Body of pancreas (tissue), 4 donors: ENCODE measurements at regions not wholly inside any gene's neighbourhood (a gene's known extent, or its start where the extent isn't known, plus 50 kb on each side); places are given as distances from the start of the nearest gene placed in this dataset.
A peak's percentile ranks its signal among the peaks of the same experiment; 100 is the strongest.
"Not testable (repeated sequence)": the region's sequence is repeated elsewhere in the genome, so short reads cannot be mapped to it uniquely, and the experiment has no call there.

Experiments
- ATAC-seq: fragments of 150-250 bp; one replicate; pipeline ENCODE4 v1.9.1; 2016
- DNase-seq, 4 donors: peaks; one replicate each; pipeline ENCODE4 v3.0.0-alpha.2; 2019
- H3K27ac ChIP-seq, 4 donors: fragments of 200-600 bp; sonication (generic); 1 replicate in 3 of 4; 2 replicates in 1 of 4; pipeline versions ENCODE4 v1.5.1 to v1.6.1; 2016 to 2019; ENCODE audit warnings: mild to moderate bottlenecking in 1 of 4, mixed read lengths in 1 of 4, moderate library complexity in 1 of 4
- H3K27me3 ChIP-seq, 2 donors: fragments of 200-600 bp; sonication (generic); one replicate each; pipeline ENCODE4 v1.6.0; 2016; ENCODE audit warnings: mild to moderate bottlenecking in 1 of 2
- H3K36me3 ChIP-seq, 2 donors: fragments of 200-600 bp; sonication (generic); replicated peaks in 1 of 2; 2 replicates each; pipeline ENCODE4 v1.5.1; 2016; ENCODE audit warnings: low read depth in 2 of 2; ENCODE audit not compliant: insufficient read depth in 1 of 2
- H3K4me1 ChIP-seq: fragments of 200-600 bp; sonication (generic); one replicate; pipeline ENCODE4 v1.6.0; 2016
- H3K4me3 ChIP-seq, 2 donors: fragments of 200-600 bp; sonication (generic); 1 replicate in 1 of 2; 2 replicates in 1 of 2; pipeline ENCODE4 v1.5.1; 2016 to 2019
- H3K9me3 ChIP-seq, 3 donors: fragments of 200-600 bp; sonication (generic); 1 replicate in 2 of 3; 2 replicates in 1 of 3; pipeline ENCODE4 v1.5.1; 2016
- POLR2A ChIP-seq, 3 donors: fragments of 450-650 bp; IDR thresholded peaks; one replicate each; pipeline ENCODE4 v1.6.1; 2016; ENCODE audit warnings: antibody characterized with exemption in 3 of 3, mild to moderate bottlenecking in 2 of 3
- WGBS, 2 donors: methylation state at CpG; one replicate each; pipeline ENCODE4 v1.1.5; 2017; 5-methylcytosine and 5-hydroxymethylcytosine counted together
- intact Hi-C: fragments of 100-400 bp; cut with DNase I; formaldehyde crosslinking; loops from one replicate; pipeline ENCODE4 v1.15.1; 2023
- TF ChIP-seq, protein P1 (sequence below), 7 experiments: fragments of 450-650 bp in 4 of 7; fragments of 200-600 bp in 3 of 7; sonication (generic) in 3 of 7; IDR thresholded peaks; one replicate each; pipeline ENCODE4 v1.5.1; 2016 to 2019; ENCODE audit warnings: antibody characterized with exemption in 7 of 7

DNA sequence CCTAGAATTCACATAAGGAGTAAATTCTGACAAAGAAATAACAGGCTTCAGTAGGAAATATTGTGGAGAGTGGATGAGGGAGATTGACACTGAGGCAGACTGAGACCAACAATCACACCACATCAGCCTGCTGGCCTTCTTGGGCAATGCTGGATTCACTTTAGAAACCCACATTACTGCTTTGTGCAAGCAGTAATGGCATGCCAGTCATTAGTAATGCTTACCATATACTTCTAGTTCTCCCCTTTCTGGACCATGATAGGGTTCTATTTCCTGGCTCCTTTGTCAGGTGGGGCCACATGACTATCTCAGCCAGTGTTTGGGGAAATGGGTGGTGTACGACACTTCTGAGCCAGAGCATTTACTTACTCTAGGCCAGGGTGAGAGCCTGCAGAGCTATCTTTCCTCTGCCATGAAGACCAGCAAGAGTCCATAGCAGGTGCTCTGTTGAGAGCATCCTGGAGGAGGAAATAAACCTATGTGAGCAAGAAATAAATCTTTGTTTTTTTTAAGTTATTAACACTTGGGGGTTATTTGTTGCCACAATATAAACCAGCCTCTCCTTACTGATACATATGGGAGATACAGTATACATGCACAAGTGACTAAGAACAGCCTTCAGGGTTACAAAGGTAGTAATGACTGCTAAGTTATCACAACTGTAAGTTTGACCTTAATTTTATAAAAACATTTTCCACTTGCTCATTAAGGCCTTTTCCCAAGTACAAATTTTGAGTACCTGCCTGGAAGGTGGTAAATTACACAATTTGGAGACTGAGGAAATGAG lies 89.3 kb upstream of the TANK start:
- ATAC-seq, result no peak
- H3K27ac ChIP-seq, result no peak overlapping the region
- intact Hi-C loops, result no loop called here

DNA sequence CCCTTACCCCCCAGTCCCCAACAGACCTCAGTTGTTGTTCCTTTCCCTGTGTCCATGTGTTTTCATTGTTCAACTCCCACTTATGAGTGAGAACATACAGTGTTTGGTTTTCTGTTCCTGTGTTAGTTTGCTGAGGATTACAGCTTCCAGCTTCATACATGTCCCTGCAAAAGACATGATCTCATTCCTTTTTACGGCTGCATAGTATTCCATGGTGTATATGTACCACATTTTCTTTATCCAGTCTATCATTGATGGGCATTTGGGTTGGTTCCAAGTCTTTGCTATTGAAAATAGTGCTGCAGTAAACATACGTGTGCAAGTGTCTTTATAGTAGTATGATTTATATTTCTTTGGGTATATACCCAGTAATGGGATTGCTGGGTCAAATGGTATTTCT lies 87.8 kb upstream of the TANK start:
- ATAC-seq, H3K27me3 ChIP-seq, H3K4me3 ChIP-seq, H3K9me3 ChIP-seq, DNase-seq, H3K4me1 ChIP-seq, H3K36me3 ChIP-seq, intact Hi-C loops, H3K27ac ChIP-seq: not testable (repeated sequence)
- WGBS, 2 donors, result 79 to 84% methylated on average over 2 of the region's 2 CpGs

More for the DNA sequence above, 89.3 kb upstream of the TANK start:
- no peaks in the 10 kb centered on the region for H3K9me3 ChIP-seq
- no peaks in the 10 kb centered on the region for H3K27me3 ChIP-seq
- TF ChIP-seq, protein P1, sequence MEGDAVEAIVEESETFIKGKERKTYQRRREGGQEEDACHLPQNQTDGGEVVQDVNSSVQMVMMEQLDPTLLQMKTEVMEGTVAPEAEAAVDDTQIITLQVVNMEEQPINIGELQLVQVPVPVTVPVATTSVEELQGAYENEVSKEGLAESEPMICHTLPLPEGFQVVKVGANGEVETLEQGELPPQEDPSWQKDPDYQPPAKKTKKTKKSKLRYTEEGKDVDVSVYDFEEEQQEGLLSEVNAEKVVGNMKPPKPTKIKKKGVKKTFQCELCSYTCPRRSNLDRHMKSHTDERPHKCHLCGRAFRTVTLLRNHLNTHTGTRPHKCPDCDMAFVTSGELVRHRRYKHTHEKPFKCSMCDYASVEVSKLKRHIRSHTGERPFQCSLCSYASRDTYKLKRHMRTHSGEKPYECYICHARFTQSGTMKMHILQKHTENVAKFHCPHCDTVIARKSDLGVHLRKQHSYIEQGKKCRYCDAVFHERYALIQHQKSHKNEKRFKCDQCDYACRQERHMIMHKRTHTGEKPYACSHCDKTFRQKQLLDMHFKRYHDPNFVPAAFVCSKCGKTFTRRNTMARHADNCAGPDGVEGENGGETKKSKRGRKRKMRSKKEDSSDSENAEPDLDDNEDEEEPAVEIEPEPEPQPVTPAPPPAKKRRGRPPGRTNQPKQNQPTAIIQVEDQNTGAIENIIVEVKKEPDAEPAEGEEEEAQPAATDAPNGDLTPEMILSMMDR (IDR thresholded peaks at IDR 0.05), result no peak
- no peak for TF ChIP-seq POLR2A (IDR thresholded peaks at IDR 0.05)
- no peak for DNase-seq
- H3K4me1 ChIP-seq, result no peaks in the 10 kb centered on the region
- H3K4me3 ChIP-seq, result no peak overlapping the region
- H3K36me3 ChIP-seq, result no peaks in the 10 kb centered on the region
- WGBS, 2 donors, result 75 to 82% methylated on average over 1 of the region's 1 CpG

DNA sequence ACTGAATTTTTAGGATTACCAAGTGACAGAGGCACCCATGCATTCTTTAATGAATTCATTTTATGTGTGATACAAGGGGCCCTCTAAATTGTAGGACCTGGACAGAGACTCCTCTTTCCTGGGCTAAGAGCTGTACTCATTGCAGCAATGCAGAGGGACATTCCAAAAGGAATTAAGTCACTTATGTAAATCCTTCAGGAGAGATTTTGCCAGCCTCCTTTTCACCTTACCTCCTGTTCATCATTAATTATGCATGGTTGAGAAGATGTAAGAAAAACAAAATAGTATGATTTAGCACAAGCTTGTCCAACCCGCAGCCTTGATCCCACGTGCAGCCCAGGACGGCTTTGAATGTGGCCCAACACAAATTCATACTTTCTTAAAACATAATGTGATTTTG lies 84.5 kb upstream of the TANK start:
- Histone ChIP-seq H3K4me1 (no peaks in the 10 kb centered on the region), H3K27me3 (no peaks in the 10 kb centered on the region), H3K27ac (no peak overlapping the region), H3K36me3 (no peaks in the 10 kb centered on the region), H3K9me3 (no peaks in the 10 kb centered on the region), H3K4me3 (no peak overlapping the region)
- DNase-seq, result no peak
- ATAC-seq, result no peak
- WGBS, 2 donors, result 93 to 94% methylated on average over 3 of the region's 3 CpGs
- intact Hi-C loops, result no loop called here
- TF ChIP-seq, protein P1 (IDR thresholded peaks at IDR 0.05), result no peak
- TF ChIP-seq POLR2A (IDR thresholded peaks at IDR 0.05), result no peak

DNA sequence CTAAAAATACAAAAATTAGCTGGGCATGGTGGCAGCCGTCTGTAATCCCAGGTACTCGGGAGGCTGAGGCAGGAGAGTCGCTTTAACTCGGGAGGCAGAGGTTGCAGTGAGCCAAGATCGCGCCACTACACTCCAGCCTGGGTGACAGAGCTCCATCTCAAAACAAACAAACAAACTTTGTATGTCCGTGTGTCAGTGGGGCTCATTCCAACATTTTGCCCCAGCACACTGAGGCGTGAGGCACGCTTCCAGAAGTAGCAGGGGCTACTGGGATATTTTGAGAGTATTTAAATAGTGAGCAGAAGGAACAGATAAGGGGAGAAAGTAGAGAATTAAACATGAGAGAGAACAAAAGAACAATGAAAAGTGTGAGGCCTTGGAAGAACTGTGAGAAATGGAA lies 83.3 kb upstream of the TANK start:
- 79 to 86% methylated on average over 9 of the region's 9 CpGs for WGBS, 2 donors
- intact Hi-C loops, result no loop called here
- Histone ChIP-seq H3K4me1 (no peaks in the 10 kb centered on the region), H3K27ac (peak overlapping the region in 1 of 4 donors; percentile 48), H3K4me3 (no peak overlapping the region), H3K9me3 (no peaks in the 10 kb centered on the region), H3K36me3 (no peaks in the 10 kb centered on the region), H3K27me3 (no peaks in the 10 kb centered on the region)
- DNase-seq (no peak), ATAC-seq (no peak)
- no peak for TF ChIP-seq POLR2A (IDR thresholded peaks at IDR 0.05)
- TF ChIP-seq, protein P1 (IDR thresholded peaks at IDR 0.05), result no peak

DNA sequence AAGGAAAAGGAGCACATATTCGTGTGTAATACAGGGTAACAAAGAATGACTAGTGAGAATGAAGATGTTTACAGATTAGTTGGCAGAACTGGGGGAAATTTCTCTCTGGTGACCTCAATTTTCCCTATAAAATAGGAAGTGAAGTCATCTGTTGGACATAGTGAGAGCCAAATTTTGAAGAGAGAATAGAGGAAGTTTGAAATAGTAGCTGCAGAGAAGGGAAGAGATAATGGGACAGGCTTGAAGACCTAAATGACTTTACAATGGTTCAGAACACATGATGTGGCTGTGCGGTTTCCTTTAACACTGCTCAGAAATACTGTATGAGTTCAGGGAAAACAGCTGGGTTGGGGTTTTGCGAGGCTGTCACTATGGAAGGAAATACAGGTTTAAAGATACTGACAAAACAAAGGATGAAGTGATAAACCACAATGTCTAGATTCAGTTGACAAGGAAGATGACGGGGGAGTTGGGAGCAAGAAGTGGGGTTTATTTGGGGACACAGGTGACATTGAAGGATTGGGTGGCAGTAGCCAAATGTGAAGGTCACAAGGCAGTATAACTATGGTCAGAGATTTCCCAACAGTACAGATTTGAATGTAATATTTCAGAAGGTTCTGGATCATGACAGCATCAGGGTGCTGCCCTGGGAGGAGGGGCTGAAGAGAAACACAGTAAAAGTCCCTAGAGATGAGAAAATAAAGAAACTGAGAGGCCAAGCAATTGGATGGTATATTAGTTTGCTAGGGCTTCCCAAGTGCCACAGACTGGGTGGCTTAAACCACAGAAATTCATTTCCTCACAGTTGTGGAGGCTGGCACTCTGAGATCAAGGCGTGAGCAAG lies 82.6 kb upstream of the TANK start:
- ATAC-seq, result peak; percentile 35
- H3K4me3 ChIP-seq, result no peak overlapping the region
- WGBS, 2 donors, result 58 to 68% methylated on average over 5 of the region's 5 CpGs
- peak overlapping the region in 1 of 4 donors; percentile 48 for H3K27ac ChIP-seq
- peak in 2 of 4 donors; percentile 7 to 41 for DNase-seq
- intact Hi-C loops, result no loop called here
- H3K9me3 ChIP-seq, result no peaks in the 10 kb centered on the region
- no peaks in the 10 kb centered on the region for H3K36me3 ChIP-seq
- TF ChIP-seq POLR2A (IDR thresholded peaks at IDR 0.05), result no peak
- TF ChIP-seq, protein P1 (IDR thresholded peaks at IDR 0.05), result no peak
- H3K4me1 ChIP-seq, result no peaks in the 10 kb centered on the region
- no peaks in the 10 kb centered on the region for H3K27me3 ChIP-seq
